ENCODE measurements at regions not wholly inside any gene's neighbourhood (a gene's known extent, or its start where the extent isn't known, plus 50 kb on each side); places are given as distances from the start of the nearest gene placed in this dataset.
"Not testable (repeated sequence)": the region's sequence is repeated elsewhere in the genome, so short reads cannot be mapped to it uniquely, and the experiment has no call there.

DNA sequence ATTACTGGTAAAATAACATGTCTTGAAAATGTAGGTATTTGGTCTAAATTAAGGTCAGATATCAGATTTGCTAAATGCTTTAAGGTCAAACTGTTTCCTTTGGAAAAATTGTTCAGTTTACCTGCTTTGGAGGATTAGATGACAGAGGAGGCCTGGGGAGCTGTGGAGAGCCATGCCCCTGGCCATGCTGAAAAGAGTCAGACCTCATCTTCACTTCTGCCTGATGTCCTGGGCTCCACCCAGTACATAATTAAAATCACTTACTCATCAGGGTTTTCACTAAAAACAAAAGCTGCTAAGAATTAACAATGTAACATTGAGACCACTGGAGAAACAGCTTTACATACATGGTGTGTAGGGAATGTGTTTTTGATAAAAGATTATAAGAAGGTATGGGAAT, 60.8 kb upstream of the UNC93A start:
- DNase-seq: no peak

- DNase-seq: no peak
These were observed 58.8 kb upstream of the UNC93A start for GRCh38 chr6:167232356-167232755.

GRCh38 chr6:167233490-167233889, 57.6 kb upstream of the UNC93A start:
- no peak for DNase-seq

GRCh38 chr6:167234576-167234975, 56.5 kb upstream of the UNC93A start:
- DNase-seq: not testable (repeated sequence)

- DNase-seq: no peak
These were observed 56.1 kb upstream of the UNC93A start for GRCh38 chr6:167235005-167235404.

GRCh38 chr6:167235421-167236238, 55.5 kb upstream of the UNC93A start:
- no peak for DNase-seq

GRCh38 chr6:167236239-167236571, 54.9 kb upstream of the UNC93A start:
- DNase-seq: no peak

GRCh38 chr6:167237438-167238145, 53.5 kb upstream of the UNC93A start:
- DNase-seq: no peak

DNA sequence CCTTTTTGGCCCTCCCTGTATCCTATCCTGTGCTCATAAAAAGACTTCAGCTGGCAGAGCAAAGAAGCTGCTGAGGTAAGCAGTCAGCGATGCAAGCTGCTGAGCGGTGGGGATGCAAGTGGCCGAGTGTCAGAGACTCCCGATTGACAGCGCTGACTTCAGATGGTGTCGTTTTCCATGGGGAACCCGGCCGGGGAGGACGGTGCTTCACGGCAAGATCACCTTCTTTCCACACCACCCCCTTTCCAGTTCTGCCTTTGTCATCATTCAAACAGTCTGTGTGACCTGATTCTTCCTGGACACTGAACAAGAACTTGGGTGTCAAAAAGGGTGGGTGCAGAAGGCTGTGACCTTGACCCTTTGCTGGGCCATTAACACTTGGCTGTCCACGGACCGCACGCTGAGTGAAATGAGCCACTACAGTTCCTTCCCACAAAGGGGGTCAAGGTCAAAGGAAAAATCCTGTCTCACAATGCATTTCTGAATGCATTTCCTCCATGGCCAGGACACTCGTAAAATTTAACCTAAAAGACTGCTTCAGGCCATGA, 52.9 kb upstream of the UNC93A start:
- DNase-seq: no peak

- no peak for DNase-seq
These were observed 52.2 kb upstream of the UNC93A start for GRCh38 chr6:167238694-167239467.

DNA sequence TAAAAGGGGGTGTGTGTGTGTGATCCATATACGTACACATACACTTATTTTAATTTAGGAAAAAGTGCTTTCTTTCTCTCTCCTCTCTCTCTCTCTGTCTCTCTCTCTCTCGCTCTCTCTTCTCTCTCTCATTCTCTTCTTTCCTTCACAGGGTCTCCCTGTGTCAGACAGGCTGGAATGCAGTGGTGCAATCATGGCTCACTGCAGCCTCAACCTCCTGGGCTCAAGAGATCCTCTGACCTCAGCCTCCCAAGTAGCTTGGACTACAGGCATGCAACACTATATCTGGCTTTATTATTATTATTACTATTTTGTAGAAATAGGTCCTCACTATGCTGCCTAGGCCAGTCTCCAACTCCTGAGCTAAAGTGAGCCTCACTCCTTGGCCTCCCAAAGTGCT, 51.6 kb upstream of the UNC93A start:
- not testable (repeated sequence) for DNase-seq

DNA sequence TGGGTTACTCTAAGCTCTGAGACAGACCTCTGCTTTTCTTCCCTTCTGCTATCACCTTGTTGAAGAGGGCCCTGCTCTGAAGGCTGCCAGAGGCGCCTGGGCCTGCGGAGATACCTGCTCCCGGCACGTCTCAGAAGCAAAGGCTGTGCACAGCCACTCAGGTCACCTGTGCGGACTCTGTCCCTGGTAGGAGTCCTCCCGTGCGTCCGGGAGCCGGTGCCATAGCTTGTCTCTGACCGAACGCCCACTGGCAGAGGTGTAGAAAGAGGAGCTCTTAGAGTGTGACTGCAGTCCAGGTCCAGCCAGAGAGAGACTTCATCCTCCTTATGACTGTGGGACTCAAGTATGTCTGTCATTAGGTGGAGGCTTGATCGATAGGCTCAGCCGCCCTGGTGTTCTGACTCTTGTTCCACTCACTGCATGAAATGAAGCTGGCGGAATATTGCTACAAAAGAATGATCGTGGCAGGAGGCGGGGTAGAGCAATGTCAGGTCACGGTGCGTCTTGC, 51.0 kb upstream of the UNC93A start:
- DNase-seq: no peak

All from cerebellar nuclear complex (tissue), 1 donor.